Loucy (cell line): ENCODE measurements at regions not wholly inside any gene's neighbourhood (a gene's known extent, or its start where the extent isn't known, plus 50 kb on each side); places are given as distances from the start of the nearest gene placed in this dataset.

Source experiments
- EZH2phosphoT487 ChIP-seq: fragments of 200-600 bp; IDR thresholded peaks from 2 replicates; pipeline ENCODE4 v1.6.1; 2018; ENCODE audit warnings: antibody characterized with exemption, mild to moderate bottlenecking, moderate library complexity, borderline replicate concordance
- TF ChIP-seq, protein P1 (sequence below): fragments of 200-600 bp; sonication (generic); conservative IDR thresholded peaks from 2 replicates; pipeline ENCODE4 v1.5.1; 2014; ENCODE audit warnings: mild to moderate bottlenecking, antibody characterized with exemption, low read length

- TF ChIP-seq, protein P1, sequence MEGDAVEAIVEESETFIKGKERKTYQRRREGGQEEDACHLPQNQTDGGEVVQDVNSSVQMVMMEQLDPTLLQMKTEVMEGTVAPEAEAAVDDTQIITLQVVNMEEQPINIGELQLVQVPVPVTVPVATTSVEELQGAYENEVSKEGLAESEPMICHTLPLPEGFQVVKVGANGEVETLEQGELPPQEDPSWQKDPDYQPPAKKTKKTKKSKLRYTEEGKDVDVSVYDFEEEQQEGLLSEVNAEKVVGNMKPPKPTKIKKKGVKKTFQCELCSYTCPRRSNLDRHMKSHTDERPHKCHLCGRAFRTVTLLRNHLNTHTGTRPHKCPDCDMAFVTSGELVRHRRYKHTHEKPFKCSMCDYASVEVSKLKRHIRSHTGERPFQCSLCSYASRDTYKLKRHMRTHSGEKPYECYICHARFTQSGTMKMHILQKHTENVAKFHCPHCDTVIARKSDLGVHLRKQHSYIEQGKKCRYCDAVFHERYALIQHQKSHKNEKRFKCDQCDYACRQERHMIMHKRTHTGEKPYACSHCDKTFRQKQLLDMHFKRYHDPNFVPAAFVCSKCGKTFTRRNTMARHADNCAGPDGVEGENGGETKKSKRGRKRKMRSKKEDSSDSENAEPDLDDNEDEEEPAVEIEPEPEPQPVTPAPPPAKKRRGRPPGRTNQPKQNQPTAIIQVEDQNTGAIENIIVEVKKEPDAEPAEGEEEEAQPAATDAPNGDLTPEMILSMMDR: no peak
- TF ChIP-seq EZH2phosphoT487: no peak
Observed at GRCh38 chr4:135185256-135185655, 983.7 kb upstream of the PABPC4L start.
